Hypothalamus (tissue), 51 donors: ENCODE measurements at regions not wholly inside any gene's neighbourhood (a gene's known extent, or its start where the extent isn't known, plus 50 kb on each side); places are given as distances from the start of the nearest gene placed in this dataset.
A peak's percentile ranks its signal among the peaks of the same experiment; 100 is the strongest.

ENCODE experiments used
- DNase-seq, 51 donors: peaks; one replicate each; lab custom pipeline; 2025; lab: John Stamatoyannopoulos, UW

DNA sequence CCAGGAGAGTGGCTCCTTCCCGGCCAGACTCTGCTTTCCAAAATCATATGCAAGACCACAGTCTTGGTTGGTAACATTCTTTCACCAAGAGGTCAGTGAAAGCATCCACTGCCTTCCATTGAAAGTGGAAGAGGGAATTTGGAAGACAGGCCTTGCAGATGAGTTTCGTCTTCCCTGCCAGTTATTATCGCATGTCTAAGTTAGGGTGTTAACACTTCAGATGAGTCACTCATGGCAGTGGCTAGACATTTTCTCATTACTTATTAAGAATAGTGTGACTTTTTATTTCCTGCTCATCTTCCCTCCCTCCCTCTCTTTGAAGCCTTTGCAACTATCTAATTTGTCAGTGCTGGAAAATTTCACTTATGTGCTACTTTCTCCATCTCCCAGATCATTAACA, 102.9 kb upstream of the EPB41L3 start:
- DNase-seq = no peak

DNA sequence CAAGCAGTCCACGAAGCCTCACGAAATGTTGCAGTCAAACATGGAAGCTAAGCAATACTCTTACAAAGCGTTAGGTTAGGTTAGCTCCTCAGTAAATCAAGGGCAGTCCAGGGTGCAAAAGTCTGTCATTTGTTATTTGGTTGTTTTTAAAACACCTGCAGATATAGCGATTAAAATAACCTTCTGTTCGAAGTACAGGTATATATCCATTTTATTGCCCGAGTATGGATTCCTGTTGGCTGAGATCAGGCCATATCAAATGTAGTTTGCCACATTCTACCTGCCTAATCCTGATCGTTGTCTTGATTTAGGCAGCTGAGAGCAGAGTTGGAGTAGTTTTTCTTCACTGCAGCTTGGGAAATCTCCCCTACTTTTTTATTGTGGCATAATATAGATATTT, 99.5 kb upstream of the EPB41L3 start:
- no peak for DNase-seq

DNA sequence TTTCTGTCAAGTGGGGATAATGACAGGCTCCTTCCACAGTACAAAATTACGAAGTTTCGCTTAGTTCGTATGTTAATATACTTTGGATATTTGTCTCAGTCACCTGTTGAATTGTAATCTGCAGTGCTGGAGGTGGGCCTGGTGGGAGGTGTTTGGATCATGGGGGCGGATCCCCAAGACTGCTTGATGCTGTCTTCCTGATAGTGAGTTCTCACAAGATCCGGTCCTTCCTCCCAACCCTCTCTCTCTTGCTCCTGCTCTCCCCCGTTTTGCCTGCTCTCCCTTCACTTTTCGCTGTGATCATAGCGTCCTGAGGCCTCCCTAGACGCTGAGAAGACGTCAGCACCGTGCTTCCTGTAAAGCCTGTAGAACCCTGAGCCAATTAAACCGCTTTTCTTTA, 97.1 kb upstream of the EPB41L3 start:
- DNase-seq = no peak

DNA sequence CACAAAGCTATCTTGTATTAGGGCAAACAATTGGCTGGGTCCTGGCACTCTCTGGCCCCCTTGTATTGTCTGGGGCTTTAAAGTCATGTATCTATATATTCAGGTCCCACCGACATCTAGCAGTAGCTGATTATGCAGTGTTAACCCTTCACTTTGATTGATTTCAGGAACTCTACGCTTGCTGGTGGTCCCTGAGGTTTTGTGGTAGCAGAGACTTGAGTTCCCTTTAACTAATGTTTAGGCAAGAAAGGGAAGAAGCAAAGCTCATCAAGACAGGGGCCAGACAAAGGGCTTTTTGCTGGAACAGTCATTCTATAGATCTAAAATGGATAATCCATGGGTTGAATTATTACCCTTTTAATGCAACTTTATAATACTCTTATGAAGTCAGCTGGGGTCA, 95.3 kb upstream of the EPB41L3 start:
- DNase-seq = no peak

DNA sequence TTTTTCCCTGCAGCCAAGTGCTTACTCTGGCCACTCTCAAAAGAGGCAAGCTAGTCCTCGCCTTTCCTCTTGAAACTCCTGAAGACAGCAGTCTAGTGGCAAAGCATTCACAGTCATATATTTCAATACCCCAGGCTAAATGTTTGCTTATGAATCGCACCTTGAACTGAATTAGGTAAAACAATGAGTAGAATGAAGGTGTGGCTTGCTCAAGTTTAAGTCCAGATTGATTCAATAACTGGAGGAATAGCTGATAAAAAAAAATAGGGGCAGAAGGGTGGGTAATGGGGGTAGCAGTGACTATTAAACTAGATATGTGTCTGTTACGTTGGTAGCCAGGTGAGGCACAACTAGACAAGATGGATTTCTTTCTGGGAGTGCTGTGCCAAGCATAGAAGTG, 88.2 kb upstream of the EPB41L3 start:
- DNase-seq = no peak

DNA sequence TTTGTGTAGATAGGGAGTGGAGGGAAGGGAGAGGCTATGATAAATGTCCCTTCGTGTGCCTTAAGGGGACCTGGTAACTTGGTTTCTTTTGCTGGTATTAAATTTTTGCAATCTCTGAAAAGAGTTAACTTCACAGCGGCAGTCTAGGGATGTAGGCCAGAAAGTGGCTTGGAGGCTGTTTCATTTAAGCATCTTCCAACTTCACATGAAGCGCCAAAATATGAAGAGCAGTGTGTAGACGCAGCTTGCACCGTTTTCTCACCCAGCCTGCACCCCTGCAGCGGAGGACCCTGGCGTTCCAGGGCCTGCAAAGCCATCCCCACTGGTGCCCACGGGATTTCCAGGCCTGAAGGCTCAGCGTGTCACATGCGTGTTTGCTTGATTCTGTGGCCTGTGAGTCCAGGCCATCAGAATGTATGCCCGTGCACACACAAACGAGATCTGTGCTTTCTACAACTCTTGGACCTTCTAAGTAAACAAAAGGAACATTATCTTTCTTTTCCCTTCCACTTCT, 87.2 kb upstream of the EPB41L3 start:
- no peak for DNase-seq

DNA sequence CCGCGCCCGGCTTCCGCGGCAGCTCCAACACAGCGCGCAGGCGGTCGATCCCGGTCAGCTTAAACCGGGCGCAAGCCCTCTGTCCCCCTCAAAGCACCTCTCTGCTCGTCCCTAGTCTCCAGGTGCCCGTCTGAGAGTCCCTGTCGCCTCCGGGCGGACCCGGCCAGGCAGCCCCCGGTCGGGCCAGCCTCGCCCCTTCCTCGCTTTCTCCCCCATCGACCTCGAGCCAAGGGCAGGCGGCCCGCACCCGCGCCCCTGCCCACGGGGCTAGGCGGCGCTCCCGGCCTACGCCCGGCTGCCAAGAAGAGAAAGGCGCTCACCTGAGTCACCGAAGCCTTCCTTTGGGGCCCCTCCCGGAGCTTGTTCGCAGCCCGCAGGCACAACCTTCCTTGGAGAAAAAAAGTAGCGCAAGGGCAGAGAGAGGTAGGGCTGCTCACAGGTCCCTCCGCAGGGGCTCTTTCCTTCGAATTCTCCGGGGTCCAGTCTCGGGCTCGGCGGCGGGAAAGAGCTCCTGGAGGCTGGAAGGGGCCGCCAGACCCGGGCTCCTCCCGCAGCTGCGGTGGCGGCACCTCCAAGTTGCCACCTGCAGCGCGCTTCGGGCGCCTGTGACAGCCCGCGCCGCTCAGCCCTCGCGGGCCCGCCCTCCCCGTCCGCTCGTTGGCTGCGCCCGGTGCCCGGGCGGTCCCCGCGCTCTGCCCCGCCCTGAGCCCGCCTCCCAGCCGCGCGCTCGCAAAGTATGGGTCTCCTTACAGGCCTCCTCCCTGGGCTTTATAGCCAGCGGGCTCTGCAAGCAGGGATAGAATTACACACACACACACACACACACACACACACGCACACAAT, 86.5 kb upstream of the EPB41L3 start:
- DNase-seq = peak in 44 of 51 donors; percentile 8 to 71 (median 38)

DNA sequence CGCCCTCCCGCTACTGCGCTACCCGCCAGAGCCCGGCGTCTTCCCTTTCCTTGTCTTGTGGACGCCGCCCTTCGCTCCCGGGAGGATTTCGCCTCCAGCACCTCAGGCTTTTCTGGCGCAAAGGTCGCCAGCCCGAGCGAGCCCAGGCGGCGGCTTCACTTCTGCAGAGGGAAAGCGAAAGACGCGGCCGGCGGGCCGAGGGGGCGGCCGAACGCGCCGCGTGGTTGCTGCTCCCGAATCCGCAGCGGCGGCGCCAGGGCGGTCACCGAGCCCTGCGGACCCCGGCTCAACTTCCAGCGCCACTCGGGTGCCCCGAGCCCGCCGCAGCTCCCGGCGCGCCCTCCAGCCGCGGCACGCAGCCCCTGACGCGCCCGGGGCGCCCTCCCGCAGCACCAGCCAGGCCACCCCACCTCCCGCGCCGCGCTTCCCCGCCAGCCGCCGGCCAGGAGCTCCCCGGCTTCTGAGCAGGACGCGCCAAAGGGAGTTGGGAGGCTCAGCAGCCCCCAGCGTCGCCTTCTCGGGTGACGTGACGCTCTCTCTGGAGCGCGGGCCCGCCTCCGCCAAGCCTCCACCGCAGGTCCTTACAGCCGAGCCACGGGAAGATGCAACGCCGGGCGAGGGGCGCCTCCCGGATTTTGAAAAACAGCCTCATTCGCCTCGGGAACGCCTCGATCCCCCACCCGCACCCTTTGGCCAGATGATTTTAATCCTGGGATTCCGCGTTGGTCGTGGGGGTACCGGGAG, 84.9 kb upstream of the EPB41L3 start:
- DNase-seq = peak in 30 of 51 donors; percentile 5 to 58 (median 26)

DNA sequence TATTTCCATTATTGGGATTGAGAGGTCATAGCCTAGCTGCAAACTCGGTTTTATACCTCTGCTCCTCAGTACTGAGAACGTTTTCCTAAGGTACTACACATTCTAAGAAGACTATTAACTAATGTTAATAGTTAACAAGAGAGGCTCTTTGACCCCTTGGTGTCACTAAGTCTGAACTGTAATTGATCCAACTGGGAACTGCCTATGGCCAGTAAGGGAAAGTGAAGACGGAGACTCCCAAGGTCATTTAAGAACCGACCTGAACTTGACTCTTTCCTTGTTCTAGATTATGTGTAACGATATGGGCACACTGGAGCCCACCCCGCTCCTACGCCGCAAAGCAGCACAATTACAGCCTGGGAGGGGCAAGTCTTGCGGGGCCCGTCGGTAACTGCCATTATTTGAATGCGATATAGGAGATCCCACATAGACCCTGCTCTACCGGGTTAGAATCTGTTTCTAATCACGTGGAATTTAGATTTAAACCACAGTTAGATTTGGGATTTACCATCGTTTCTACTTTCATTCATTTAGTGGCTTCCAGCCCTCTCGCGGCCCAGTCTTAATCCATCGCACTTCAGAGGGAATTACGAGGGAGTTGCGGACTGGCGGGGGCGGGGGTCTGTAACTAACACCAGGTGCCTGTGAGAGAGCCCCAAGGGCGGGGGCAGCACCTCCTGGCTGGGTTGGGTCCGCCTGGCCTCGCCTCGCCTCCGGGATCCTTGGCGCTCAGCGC, 84.1 kb upstream of the EPB41L3 start:
- peak in 3 of 51 donors; percentile 22 to 26 (median 24) for DNase-seq

DNA sequence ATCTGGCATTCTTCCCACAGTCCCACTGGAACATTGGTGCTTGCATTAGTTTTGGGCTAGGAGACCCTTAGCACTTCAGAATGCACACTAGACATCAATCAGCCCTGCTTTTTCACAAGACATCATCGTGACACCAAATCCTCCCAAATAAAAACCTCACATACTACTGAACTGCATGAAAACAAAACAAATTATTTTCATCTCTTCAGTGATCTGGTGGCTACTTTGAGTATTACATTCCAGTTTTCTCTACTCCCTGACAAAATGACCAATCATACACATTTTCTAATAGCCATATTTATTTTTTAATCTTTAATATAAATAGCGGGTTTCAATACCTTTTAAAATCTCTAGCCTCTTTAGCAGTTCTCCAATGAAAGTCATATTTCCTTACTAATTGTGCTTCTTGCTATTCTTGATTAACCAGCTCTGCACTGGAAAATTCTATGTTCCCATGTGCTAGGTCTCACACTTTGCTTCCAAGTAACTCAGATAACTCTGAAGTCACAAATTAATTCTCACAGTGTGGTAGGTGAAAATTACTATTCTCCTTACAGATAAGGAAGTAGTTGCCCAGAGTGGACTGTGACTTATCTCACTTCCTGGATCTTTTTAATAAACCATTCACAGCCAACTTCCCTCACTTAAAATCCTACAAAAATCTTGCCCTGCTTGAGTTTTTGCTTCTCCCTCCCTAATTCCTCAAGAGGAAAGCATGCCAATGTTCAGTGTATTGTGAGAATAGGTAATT, 82.5 kb upstream of the EPB41L3 start:
- DNase-seq = no peak

DNA sequence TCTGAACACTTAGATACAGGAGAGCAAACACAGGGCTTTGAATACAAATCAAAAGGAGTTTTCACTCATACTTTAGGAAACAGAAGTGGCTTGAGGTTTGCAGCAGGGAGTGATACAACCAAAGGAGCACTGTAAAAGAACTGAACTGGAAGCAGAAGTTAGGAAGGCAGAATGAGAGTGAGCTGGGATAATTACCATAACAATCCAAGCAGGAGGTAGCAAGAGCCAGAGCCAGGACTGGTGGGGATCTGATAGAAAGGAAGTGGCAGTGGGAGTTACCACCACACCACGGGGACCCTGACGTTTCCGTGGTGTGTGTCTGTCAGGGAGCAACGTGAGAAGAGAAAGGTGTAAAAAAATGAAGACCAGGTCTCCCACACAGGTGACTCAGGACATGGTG, 81.3 kb upstream of the EPB41L3 start:
- DNase-seq = no peak

DNA sequence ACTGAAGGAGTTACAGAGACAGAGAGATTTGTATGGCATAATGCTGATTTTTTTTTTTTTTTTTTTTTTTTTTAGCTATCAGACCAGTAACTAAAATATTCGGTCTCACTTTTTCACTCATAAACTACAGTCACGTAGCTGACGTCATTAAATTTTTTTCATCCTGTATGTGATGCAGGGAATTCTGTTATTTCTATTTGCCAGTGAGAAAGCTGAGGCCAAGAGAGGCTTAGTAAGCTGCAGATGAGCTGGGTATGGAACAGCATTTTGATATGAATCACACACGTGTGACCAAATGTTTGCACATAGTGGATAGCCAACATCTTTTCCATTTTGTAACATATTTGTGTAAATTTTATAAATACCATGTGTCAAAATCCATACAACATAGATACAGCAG, 79.1 kb upstream of the EPB41L3 start:
- DNase-seq = no peak

DNA sequence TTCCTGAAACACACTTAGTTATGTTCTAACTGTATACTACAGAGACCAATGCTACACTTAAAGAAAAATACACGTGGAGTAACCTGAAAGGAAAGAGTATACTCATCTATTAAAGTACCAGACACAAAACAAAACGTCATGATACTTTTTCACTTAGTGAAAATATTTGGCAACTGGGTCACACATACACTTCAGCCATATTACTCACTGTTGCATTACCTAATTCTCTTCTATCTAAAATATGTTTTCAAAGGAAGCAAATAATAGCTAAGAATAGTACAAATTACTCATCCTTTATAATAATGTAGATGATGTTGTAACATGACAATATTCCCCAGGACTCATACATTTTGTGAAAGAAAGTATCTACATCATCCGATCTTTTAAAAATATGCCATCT, 76.5 kb upstream of the EPB41L3 start:
- DNase-seq = no peak

DNA sequence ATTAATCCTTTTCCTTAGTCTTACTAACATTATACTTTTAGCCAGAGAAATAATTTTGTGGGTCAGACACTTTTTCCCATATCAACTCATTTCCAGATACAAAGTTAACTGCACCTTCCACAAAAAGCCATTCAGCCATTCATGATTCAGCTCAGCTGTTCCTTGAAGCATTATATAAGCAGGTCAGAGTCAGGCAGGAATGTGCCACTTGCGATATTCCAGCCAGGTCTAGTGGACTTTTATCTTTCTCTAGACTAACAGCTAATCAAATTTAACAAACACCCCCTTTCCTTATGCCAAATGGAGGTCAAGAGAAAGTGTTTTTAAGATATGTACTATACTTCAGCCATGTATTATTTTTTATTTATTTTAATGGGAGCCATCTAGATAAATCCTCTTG, 75.6 kb upstream of the EPB41L3 start:
- DNase-seq = no peak

DNA sequence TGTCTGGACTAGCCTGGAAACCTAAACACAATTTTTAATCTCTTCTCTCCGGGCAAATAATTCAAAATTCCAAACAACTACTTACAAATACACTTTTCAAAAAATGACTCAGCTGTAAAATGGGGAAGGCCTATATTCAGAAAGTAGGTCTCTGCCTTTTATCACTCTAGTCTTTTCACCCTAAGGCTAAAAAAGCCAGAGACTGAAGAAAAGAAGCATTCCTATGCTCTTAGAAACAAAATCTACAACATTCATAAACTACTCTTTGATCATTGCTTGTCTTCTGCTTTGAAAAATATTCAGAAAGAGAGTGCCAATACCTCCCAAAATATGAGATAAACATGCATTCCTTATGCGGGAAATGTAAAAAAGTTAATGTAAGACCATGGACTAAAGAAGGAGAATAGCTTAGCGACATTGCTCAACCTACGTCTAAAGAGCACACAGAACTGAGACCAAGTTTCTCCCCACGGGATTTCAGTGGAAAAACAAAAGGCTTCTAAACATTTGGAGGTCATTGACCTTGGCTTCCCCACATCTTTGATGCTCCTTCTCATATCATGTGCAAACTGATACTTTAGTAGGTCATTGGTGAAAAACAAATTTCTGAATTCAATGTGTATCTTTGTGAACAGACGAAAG, 74.4 kb upstream of the EPB41L3 start:
- DNase-seq = no peak

DNA sequence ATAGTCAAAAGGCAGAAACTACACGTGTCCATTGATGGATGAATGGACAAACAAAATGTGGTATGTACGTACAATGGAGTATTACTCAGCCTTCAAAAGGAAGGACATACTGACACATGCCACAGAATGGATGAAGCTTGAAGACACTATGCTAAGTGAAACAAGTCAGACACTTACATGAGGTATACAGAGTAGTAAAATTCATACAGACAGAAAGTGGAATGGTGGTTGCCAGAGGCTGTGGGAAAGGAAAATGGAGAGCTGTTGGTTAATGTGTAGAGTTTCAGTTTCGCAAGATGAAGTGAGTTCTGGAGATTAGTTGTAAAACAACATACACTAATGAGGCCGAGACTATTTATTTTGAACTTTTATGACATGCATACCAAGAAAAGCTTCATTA, 67.4 kb upstream of the EPB41L3 start:
- DNase-seq = no peak

DNA sequence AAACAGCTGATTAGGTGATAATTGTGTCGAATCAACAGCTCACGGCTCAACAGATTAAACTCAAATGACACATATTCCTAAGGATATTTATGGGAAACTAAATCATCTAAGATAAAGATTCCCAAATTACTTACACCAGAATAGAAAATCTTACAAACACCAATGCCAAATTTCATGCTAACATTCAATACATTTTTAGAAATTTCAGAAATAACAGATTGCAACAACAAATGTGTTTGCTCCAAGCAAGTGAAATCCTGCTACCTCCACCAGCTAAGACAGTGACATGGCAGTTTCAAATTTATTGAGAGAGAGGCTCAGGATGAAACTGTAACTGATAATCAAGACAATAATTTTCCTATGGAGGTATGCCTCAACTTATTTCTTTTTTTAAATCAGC, 65.0 kb upstream of the EPB41L3 start:
- DNase-seq = no peak

DNA sequence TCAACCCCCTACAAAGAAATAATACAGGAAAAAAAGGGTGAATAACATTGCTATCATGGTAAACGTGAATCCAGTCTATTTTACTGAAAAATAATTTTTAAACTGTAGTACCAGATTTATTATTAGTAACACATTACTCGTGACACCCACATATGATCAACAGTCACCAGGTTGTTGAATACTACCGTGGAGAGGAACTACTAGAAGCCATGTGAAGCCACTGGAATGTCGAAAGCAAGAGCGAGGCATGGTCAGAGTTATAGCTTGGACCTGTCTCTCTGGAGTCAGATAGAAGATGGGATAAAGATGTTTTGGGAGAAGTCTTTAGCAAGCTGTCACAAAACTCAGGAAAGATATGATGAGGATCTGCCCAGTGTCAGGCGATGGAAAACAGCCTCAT, 63.2 kb upstream of the EPB41L3 start:
- no peak for DNase-seq

DNA sequence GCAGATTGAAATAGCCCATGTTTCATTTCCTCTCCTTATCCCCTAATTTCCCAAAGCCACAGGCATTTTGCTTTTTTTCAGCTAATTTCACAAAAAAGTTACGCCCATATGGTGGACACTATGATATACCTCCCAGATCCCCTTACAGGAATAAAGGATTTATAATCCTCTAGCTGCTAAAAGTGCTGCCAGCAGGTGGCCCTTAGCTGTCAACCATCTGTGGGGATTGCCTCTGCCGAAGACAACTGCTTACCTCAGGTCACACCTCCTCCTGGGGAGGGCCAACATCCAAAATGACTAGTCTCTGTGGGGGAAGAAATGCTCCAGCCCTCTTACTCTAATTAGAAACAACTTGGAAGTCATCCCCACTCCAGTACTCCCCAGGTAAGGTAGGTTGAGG, 61.0 kb upstream of the EPB41L3 start:
- no peak for DNase-seq

DNA sequence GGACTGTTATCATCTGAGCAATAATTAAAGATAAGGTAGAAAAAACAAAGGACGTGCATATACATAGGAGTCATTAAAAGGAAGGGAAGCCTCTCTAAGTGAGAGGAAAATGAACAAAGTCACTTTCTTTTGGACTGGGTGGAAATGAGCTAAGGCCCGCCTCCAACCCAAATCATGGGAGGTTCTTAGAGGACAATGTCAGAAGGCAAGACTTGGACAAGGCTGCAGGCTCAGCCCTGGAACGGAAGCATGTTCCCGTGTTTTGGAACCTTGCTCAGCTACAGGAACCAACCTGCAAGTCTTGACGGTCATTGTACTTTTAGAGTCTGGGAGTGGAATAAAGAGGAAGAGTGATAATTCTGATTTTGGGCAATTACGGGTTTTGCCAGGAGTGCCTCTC, 59.4 kb upstream of the EPB41L3 start:
- DNase-seq = no peak
